Retina (tissue), 1 donor: ENCODE measurements at regions not wholly inside any gene's neighbourhood (a gene's known extent, or its start where the extent isn't known, plus 50 kb on each side); places are given as distances from the start of the nearest gene placed in this dataset.

ENCODE experiments used
- DNase-seq: peaks from one replicate; pipeline ENCODE4 v3.0.0-alpha.2; 2016

DNA sequence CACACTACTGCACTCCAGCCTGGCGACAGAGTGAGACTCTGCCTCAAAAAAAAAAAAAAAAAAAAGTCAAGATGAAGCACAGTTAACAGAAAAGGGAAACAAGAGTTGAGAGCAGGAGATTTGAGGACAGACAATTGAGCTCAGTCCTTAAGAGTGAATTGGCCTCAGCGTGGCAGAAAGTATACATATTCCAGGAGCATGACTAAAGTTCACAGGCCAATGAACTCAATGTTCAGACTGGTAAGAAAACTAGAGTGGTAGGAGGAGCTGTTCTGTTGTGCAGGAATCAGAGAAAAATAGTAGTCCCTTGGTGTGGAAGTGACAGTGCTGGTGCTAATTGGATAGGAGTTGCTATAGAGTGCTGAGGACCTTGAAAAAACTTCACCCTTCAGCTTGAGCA, 60.0 kb downstream of the NRN1 start:
- DNase-seq = no peak

DNA sequence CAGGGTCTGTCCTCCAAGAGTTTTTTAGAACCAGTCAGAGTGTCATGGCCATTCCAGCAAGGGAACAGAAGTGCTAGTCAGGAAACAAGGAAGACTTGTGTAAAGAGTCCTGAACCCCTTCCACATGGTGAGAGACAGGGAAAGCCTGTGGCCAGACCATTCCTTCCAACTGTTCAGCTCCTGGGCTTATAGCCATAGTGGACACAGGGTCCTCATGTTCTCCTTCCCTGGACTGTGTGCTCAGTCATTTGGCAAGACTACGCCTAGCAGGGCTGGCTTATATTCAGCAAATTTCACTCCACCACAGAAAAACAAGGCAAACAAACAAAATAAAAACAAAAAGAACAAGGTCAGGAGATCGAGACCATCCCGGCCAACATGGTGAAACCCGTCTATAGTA, 60.5 kb downstream of the NRN1 start:
- no peak for DNase-seq

DNA sequence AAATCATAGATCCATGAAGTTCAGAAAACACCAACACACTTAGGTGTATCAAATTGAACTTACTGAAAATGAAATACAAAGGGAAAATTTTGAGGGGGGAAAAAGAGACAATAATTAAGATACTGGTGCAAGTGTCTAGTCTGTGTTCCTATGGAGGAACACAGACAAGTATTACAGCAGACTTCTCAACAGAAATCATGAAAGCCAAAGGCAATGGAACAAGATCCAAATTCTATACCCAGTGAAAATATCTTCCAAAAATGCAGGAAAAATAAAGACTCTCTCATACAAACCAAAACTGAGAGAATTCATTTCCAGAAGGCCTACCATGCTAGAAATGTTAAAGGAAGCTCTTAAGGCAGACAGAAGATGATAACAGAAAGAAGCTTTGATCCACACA, 63.1 kb downstream of the NRN1 start:
- DNase-seq = no peak

DNA sequence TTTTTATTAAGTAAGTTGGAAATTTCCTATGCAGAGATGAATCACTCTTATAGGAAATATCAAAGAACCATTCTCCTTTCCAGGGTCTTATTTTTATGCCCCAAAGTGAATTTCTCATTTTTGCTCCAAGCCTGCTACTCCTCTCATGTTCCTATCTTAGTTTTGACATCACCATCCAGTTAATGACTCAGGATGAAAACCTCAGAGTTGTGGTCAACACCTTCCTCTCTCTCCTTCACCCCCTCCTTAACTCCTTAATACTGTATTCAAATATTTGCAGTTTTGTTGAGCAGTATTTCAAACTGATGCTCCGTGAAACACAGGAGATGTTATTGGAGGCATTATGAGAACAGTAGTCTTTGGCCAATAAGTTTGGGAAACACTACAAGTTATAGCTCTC, 64.1 kb downstream of the NRN1 start:
- DNase-seq = no peak

DNA sequence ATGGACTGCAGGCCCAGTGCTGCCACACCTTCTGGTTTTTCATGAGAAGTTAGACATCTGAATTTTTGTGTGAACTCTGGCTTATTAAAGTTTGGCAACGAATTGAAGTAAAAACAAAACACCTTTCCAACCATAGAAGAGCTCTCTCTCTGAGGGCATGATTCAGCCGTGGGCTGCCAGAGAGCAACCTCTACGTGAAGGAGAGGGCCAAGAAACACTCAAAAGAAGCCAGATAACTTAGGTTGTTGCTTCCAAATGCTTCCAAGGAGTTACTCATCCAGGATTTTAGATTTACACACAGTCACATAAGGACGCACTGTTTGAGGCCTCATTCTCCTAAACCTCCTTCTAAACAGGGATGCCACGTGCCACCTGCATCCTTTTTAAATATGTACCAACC, 65.5 kb downstream of the NRN1 start:
- no peak for DNase-seq

DNA sequence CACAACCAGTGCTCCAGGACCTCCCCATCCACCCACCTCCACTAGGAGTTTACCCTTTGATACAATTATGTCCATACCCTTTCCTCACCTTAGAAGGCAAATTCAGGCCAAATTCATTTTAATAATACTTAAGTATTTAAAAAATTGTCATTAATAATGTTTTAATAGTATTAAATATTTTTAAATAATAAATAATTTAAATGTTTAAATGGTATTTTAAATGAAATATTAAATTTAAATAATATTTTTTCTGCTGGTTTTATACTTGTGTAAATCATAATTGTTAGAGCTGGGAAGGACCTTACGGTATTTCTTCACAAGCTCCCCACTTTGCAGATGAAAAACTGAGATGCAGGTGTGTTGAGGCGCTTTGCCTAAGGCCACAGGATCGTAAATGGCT, 67.8 kb downstream of the NRN1 start:
- no peak for DNase-seq

DNA sequence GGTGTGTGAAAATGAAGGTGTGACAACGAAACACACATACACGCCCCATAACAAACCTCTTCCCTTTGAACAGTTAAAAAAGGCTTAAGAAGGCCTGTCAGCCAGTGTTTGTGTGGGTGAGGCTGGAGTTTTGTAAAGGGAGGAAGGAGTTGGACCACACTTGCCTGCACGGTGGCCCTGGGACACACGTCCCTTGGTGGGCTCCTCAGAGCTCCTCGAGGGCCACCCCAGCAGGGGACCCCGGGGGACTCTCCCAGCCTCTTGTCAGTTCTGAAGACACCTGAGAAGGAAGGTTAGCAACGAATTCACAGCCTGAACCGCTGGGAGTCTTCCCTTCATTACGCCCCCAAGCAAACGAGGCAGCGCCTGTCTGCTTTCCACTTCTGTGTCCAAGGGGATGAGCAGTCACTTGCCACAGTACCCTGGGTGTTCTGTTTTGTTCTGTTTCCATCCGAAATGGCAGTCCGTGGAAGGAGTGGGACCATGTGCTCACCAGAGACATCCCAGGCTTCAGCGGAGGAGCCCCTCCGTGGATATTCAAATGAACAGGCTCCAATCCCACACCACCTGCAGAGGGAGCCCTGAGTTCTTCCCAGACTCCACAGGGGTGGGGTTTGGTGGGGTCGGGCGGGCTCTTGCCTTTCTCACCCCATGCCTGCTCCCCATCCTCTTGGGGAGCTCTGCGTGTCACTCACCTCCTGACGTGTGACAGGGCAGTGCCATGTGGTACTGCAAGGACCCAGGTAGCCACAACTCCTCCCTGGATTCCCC, 68.6 kb downstream of the NRN1 start:
- peak; percentile 46 for DNase-seq

DNA sequence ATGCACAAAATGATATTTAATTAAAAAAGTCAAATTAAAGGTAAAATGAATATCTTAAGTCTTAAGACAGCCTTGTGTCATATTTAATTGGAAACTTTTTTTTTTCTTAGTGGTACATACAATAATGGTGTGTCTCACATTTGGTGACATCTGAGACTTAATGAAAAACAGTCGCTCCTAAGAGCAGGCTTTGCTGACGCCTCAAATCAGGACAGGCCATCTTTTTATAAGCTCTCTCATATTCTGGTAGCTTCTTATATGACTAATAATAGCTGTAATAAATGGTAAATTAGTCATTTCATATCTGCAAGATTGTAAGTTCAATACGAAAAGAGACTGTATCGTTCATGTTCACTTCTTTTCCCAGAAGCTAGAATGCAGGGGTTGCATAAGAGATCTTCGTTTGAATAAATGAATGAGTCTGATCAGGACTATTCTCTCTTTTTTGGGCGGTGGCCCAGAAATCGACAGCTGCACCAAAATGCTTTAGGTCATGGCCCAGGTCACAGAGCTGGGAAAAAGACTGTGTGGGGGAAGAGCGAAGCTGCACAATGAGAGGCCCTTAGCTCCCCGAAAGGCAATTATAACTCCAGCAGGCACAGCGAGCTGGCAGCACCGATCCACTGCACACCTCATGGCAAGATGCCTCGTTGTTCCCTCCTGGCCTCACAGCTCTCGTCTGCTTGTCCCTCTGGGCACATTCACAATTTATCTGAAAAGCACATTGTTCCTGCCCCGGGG, 69.4 kb downstream of the NRN1 start:
- peak; percentile 51 for DNase-seq

DNA sequence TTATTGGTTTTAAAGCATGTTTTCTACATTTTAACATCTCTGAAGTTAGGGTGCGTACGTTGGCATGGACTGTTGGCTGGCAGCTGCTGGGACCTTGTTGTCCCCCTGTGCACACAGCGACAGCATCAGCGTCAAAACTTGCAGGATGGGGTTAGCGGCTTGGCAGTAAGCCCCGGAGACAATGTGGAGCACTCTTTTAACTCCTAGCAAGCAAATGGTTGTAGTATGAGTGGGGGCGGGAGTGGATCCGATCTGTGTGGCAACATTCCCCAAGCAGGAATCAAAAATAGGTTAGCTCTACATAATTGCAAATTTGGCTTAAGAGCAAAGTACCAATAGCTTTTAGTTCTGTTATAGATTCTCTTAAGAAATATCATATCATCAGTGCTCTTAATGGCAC, 70.1 kb downstream of the NRN1 start:
- no peak for DNase-seq

DNA sequence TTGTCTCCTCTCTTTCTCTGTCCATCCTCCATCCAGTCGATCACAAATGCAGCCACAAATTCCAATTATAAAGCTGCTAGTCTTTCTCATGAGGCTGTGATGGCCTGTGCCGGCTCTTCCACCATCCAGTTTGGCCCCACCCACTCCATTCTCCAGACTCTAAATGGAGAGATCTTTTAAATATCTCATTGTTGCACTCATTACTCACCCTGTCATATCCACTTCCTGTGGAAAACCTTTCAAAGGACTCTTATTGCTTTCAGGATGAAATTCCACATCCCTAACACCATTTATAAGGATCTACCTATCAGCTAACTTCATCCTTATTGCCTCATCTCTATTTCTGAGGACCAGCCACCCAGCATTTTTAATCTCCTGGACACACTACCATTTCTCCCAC, 70.6 kb downstream of the NRN1 start:
- DNase-seq = no peak

DNA sequence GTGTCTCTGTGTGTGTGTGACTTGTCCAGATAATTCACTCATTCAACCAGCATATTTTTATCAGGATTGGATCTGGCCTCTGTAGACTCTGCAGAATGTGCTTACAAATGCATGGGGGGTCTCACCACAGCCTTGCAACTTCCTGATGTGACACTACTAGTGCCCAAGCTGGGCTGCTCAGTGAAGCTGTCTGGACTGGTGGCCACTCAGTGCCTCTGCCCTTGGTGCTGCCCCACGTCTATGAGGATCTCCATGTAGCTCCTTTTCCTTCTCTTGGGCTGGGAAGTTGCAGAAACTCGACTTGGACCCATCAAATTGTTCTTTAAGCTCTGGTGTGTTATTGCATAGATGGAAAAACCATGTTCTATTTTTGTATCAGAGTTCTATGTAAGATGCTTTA, 75.8 kb downstream of the NRN1 start:
- no peak for DNase-seq

DNA sequence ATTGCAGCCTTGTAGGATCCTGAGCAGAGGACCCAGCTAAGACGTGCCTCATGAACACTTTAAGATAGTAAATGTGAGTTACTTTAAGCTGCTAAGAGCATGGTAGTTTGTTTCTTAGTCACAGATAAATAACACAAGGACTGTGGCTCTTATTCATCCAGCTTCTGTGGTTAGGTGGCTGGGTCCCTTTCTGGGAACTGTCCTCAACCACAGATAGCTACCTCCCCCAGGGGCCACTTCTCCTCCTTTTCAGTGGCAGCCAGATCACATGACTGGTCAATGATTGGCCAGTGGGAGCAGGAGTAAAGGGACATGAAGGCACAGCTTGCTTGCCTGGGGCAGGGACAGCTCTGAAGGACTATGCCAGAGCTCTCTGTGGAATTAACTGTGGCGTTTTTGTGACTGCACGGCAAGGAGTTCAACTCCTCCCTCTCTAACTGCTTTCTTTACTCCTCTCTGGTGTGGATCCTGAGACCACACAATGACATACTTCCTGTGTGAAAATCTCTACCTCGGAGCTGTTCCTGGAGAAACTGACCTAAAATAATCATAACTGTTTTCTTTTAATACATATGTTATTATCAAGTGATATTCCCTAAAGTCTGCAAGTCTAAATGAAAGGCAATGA, 76.5 kb downstream of the NRN1 start:
- DNase-seq = no peak

DNA sequence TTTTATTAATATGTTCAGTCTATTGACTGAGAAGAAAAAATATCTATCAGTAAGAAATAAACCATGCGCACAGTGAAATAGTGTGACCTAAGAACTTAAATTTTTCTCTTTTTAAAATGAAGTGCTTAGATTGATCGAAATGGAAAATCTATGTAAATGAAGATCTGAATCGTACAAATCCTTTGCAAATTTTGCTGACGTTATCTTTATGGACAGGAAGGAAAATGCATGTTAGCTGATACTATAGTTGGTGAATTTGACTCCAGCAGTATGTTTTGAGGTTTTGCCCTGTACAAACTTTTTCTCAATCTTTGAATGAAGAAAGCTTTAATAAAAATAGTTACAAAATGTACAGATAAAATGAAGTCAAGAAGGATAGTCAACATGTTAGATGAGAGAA, 82.9 kb downstream of the NRN1 start:
- DNase-seq = no peak

DNA sequence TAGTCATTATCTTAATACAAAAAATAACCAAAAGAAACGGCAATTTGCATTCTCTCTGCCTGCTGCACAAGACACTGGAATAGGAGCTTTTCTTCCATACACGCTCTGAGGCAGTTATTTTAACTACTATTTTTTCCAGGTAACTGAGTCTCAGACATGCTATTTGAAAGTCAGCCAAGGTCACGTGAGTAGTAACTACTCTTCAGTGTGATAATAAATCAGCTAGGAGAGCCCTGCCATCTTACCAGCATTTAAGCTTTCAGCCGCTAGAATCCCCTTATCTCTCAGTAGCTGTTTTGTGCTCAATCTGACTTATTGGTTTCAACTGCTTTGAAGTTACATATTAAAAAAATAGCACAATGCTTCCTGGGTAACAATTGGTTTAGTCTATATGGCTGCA, 84.5 kb downstream of the NRN1 start:
- no peak for DNase-seq

DNA sequence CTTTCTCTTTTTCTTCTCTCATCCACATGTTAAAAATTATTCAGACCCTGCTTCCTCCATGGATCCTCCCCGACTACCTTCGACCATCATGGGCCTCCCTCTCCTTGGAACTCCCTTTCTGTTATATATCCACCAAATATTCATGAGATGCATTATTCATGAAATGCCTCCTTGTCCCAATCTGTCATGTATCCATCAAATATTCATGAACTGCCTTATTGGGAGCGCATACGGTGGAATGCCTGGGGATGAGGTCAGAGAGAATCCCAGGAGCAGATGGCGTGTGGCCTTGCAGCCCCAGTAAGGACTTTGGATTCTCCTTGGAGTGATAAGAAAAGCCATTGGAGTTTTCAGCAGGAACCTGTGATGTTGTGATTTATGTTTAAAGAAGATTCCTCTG, 97.0 kb downstream of the NRN1 start:
- DNase-seq = peak; percentile 34

DNA sequence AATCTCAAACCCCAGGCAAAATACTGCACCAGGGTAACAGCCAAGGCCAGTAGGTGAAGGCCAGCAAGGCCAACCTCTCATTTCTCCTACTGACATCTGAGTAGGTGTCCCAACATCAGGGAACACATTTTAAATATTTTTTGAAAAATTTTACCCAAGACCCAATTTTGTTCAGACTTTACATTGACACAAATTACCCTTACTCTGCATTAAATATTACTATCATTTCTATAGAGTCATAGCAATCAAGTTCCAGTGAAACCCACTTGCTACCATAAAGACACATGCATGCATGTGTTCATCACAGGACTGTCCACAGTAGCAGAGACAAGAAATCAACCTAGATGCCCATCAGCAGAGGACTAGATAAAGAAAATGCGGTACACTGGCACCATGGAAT, 99.9 kb downstream of the NRN1 start:
- no peak for DNase-seq

DNA sequence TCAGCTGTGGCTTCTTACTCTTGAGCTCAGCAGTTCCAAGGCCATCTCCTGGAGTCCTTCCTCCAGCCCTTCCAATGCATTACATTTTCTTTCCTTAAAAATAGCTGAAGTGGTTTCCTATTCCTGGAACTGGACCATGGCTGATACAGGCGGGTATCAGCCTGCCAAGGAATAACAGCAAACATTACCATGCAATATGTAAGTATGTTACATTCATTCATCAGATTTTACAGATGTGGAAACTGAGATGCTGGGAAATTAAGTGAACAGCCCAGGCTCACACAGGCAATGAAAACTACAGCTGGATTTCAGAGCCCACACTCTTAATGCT, 100.4 kb downstream of the NRN1 start:
- no peak for DNase-seq

DNA sequence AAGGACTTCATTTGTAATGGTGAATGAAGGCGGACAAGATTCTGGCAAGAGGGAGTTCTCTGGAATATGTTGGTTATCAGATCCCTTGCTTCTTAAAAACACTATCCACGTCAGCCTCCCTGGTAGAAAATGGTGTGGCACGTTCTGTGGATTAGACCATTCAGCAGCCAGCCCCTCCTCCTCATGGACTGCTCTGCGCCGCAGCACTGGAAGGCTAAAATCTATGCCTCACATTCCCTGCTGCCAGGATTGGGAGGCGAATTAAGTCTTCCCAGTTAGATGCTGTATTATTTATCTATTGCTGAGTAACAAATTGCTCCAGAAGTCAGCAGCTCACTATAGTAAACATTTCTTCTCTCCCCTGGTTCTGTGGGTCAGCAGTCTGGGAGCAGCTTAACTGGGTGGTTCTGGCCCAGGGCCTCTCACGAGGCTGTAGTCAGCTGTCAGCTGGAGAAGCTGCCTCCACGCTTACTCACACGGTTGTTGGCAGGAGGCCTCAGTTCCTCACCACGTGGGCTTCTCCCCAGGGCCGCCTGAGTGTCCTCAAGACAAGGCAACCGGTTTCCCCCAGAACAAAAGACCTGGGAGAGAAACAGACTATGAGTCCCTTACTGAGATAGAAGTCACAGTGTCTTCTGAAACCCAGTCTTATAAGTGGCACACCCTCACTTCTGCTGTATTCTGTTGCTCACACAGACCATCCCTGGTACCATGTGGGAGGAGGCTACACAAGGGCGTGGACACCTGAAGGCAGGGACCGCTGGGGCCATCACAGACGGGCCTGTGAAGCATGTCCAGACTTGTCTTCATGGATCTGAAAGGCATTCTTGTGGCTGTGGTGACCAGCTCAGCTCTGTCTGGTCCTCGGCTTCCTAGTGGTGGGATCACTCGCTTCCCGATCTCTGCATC, 101.0 kb downstream of the NRN1 start:
- peak; percentile 13 for DNase-seq

DNA sequence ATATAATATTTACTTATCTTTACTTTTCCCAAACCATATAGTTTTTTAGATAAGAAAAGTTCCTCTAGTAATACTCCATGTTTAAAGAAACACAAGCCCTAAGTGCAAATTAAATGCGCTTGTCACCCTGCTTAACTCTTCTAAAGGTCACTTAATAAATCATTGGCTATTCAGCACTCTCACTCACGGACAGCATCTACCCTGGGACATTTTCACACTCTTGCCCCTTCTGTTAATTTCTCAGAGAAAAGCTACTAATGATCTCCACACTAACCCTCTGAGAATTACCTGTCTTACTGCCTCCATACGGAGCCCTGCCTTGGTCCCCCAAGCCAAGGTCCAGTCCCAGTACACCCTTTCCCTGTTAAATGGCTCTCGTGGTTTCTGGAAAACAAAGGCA, 102.2 kb downstream of the NRN1 start:
- DNase-seq = no peak

DNA sequence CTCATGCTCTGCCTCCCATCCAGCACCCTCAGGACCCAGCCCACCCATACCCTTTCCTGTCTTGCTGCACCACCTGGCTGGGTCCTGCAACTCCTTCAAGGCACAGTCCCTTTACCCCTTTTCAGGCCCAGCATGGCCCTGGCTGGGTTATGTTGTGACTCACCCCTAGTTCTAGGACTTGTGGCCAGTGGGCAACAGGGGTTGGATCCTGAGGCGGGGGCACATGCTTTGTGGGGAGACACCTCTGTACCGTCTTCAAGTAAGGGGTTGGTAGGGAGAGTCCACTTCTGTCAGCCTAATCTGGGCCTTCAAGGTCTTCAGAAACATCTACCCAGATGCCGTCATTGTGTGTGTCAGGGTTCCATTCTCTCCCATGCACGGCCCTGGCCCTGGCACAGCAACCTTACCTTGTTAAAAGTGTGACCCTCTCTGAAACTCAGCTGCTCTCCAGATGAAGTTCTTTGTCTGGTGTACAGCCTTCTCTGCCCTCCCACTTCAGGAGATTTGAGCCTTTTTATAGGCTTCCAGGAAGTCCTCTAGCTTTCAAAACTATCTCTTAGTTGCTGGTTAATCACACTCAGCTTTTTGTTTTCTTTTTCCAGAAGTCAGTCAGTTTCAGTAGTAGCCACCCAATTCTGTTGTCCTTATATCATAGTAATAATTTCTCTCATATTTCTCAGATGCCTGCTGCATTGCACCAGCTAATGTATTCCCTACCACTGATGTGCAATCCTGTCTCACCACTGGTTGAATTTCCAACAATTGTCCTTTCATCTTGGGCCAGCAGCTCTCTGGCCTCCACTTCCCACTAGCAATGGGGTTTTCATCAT, 107.3 kb downstream of the NRN1 start:
- DNase-seq = no peak

DNA sequence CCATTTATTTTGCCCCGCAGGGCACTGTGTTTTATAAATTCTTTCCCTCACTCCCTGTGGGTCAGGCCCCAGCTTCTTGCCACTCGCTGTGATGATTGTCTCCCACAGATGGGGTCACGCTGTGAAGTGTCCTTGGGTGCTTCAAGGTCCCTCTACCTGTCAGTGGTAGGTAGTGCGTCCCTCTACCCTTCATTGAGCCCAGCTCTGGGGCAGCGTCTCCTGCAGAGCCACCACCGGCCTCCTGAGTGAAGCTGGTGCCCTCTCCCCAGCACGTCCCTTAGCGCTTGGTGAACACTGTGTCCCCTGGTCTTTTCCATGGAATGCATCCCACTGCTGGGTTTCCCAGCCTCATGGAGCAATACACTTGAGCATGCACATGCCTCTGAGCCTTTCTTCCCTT, 108.2 kb downstream of the NRN1 start:
- no peak for DNase-seq

DNA sequence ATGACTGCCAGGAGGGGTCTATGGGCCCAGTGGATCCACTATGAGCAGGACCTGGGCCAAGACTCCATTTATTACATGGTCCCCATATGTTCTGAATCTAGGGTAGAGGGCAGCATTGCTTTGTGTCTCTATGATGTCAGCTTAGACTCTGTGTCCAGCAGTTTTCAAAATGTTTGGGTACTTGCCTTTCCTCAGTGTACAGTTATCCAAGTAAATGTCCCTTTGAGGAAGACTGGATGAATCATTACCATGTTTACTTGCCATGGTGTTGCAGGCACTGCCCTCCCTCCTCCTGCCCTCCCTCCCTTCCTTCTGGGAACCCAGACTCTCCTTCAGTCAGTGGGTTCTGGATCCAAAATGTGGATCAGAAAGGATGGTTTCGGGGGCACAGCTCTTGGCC, 108.6 kb downstream of the NRN1 start:
- DNase-seq = no peak
